Activated CD4-positive, CD25-positive, alpha-beta regulatory T cell treated with anti-CD3 and anti-CD28 coated beads, Interleukin-2, amount 50 U/mL, for 72 hours (primary cell): ENCODE measurements at regions not wholly inside any gene's neighbourhood (a gene's known extent, or its start where the extent isn't known, plus 50 kb on each side); places are given as distances from the start of the nearest gene placed in this dataset.

Experiments
- DNase-seq: peaks from one replicate; pipeline ENCODE4 v3.0.0; 2021

DNA sequence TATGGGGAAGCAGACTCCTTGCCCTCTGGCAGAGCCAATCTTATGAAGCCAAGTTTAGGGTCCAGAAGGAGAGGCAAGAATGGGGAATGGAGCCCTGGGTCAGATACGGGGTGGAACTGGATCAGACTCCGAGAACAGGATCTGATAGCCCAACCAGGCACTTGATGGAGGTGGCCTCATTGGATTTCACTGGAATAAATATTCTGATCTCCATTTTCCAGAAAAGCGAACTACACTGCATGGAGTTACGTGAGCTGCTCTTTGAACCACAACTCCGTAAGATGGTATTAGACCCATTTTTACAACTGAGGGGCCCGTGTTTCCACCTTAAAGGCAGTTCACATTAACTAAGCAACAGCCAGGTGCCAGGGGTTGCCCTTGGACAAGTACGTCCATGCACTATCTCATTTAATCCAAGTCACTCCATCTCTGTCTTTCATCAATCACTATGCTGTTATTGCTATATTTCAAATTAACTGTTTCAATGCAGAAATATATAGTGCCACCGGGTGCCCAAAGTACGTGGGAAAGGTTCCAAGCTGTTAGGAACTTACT is 155.2 kb downstream of the BCL11B start:
- DNase-seq: no peak

DNA sequence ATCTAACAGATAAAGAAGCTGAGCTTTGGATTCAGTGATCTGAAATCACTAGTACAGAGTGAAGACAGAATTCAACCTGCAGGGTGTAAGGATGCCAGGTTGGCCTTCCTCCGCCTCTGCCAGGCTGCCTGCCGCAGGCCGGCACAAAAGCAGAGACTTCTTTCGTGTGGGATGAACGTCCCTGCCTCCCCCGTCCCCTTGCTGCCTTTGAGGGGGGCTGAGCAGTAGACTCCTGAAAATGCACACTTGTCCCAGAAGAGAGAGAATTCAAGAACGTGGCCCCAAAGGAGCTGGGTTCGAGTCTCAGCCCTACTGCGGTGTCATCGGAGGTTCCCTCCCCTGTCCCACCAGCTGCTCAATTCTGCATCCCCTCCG is 154.3 kb downstream of the BCL11B start:
- no peak for DNase-seq

DNA sequence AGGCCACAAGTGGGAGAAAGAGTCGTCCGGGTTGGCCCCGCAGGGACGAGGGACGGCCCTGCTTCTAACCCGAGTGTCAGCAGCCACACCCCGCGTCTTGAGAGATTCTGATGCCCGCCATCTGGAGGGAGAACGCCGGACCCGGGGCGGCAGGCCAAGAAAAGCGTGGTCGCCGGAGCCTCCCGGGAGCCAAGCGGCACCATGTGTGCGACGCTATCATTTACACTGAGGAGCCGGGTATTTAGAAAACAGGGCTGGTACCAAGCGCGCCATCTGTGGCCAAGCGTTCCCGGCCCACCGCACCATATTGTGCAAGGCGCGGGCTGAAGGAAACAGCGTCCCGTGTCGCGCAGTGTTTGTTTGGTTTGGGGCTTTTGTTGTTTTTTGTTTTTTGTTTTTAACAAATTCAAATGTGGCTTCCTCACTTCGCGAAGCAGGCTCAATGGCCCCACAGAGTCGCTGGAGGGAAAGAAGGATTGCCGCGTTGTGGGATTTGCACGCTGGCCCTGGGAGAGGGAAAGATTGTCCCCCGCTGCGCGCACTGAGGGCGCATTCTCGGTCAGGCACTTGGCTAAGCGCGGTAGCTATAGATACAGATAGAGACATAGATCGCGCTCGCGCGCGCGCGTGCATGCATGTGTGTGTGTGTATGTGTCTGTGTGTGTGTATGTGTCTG is 153.8 kb downstream of the BCL11B start:
- no peak for DNase-seq

DNA sequence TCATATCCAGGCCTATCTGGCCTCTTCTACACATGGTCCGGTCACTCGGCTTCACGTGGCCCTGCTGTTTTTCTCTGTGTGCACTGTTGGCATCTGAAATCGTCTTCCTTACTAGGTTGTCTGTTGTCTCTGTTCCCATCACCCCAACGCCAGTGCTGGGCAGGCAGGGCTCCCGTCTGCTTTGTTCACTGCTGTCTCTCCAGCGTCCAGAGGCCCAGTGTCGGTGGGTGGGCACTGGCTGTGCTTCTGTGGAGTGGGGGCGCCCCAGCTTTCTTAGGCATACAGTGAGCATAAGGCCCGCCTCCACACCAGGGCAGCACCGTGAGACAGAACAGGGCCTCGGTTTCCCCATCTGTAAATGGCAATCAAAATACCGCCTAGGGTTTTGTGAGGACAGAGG is 153.1 kb downstream of the BCL11B start:
- DNase-seq: no peak
